Heart left ventricle (tissue), 13 donors: ENCODE measurements at regions not wholly inside any gene's neighbourhood (a gene's known extent, or its start where the extent isn't known, plus 50 kb on each side); places are given as distances from the start of the nearest gene placed in this dataset.

Experiments
- POLR2A ChIP-seq, 2 donors: fragments of 450-650 bp; IDR thresholded peaks; one replicate each; pipeline ENCODE4 v1.6.1; 2017; ENCODE audit warnings: antibody characterized with exemption in 2 of 2, mild to moderate bottlenecking in 2 of 2, moderate library complexity in 2 of 2
- TF ChIP-seq, protein P1 (sequence below), 12 donors: fragments of 200-600 bp; sonication (generic) in 4 of 12; IDR thresholded peaks; one replicate each; pipeline versions ENCODE4 v1.5.0 to v1.8.0; 2018 to 2022; ENCODE audit warnings: antibody characterized with exemption in 12 of 12, mild to moderate bottlenecking in 5 of 12
- donor health status: ischemic (EF 13 %, LVEDD 7.1; RV severe dilation, severe dysfunction).
- donor health status: DM: no; HTN: yes; CAD: no.
- donor health status: DM: no; HTN: no; CAD: no.
- donor health status: ischemic (EF 25% LVEDD 6.9; RV normal size, moderate dysfunction).
- donor health status: ischemic (EF 25% LVEDD 5.7; RV mildly dilated, moderate dysfunction).
- donor health status: ischemic (EF 35%, LVEDD 5.7; RV mildly dilated, moderate dysfunction).
- donor health status: nonischemic (EF 11% LVEDD 7.7; RV severe dilation, severe dysfunction).
- donor health status: DM: yes; HTN: yes; CAD: no.
- donor health status: PGD.
- donor health status: ischemic (EF 29% LVEDD 5.4; RV normal size, mild dysfunction).
- donor health status: nonischemic (EF 23%, LVEDD 6.1; RV moderate dilation, normal function).

GRCh38 chr2:136255127-136255526, 137.2 kb upstream of the CXCR4 start:
- no peak for TF ChIP-seq POLR2A (IDR thresholded peaks at IDR 0.05)
- TF ChIP-seq, protein P1, sequence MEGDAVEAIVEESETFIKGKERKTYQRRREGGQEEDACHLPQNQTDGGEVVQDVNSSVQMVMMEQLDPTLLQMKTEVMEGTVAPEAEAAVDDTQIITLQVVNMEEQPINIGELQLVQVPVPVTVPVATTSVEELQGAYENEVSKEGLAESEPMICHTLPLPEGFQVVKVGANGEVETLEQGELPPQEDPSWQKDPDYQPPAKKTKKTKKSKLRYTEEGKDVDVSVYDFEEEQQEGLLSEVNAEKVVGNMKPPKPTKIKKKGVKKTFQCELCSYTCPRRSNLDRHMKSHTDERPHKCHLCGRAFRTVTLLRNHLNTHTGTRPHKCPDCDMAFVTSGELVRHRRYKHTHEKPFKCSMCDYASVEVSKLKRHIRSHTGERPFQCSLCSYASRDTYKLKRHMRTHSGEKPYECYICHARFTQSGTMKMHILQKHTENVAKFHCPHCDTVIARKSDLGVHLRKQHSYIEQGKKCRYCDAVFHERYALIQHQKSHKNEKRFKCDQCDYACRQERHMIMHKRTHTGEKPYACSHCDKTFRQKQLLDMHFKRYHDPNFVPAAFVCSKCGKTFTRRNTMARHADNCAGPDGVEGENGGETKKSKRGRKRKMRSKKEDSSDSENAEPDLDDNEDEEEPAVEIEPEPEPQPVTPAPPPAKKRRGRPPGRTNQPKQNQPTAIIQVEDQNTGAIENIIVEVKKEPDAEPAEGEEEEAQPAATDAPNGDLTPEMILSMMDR (IDR thresholded peaks at IDR 0.05), result no peak
